Mucosa of rectum (tissue), 2 donors: ENCODE measurements at regions not wholly inside any gene's neighbourhood (a gene's known extent, or its start where the extent isn't known, plus 50 kb on each side); places are given as distances from the start of the nearest gene placed in this dataset.
"Not testable (repeated sequence)": the region's sequence is repeated elsewhere in the genome, so short reads cannot be mapped to it uniquely, and the experiment has no call there.

ENCODE experiments used
- H3K27ac ChIP-seq, 2 donors: one replicate each; pipeline ENCODE4 v1.7.0; 2013; ENCODE audit warnings: inconsistent platforms in 2 of 2, low read depth in 2 of 2, low read length in 2 of 2
- H3K27me3 ChIP-seq, 2 donors: one replicate each; pipeline ENCODE4 v1.7.0; 2013; ENCODE audit warnings: low read length in 2 of 2; ENCODE audit not compliant: control insufficient read depth in 2 of 2, insufficient read depth in 2 of 2
- H3K36me3 ChIP-seq, 2 donors: one replicate each; pipeline ENCODE4 v1.7.0; 2013; ENCODE audit warnings: low read length in 2 of 2; ENCODE audit not compliant: control insufficient read depth in 2 of 2, insufficient read depth in 2 of 2
- H3K4me1 ChIP-seq, 2 donors: one replicate each; pipeline ENCODE4 v1.7.0; 2013; ENCODE audit warnings: low read length in 2 of 2, mild to moderate bottlenecking in 1 of 2; ENCODE audit not compliant: control insufficient read depth in 2 of 2, insufficient read depth in 2 of 2
- H3K4me3 ChIP-seq, 2 donors: one replicate each; pipeline ENCODE4 v1.7.0; 2013; ENCODE audit warnings: low read length in 2 of 2
- H3K9ac ChIP-seq, 2 donors: one replicate each; pipeline ENCODE4 v1.7.0; 2013; ENCODE audit warnings: low read length in 2 of 2, low read depth in 1 of 2, mild to moderate bottlenecking in 1 of 2
- H3K9me3 ChIP-seq, 2 donors: one replicate each; pipeline ENCODE4 v1.7.0; 2013; ENCODE audit warnings: low read length in 2 of 2; ENCODE audit not compliant: control insufficient read depth in 2 of 2
- donor health status: healthy.
- donor health status: Normal muscosa, but diverticular disease.

DNA sequence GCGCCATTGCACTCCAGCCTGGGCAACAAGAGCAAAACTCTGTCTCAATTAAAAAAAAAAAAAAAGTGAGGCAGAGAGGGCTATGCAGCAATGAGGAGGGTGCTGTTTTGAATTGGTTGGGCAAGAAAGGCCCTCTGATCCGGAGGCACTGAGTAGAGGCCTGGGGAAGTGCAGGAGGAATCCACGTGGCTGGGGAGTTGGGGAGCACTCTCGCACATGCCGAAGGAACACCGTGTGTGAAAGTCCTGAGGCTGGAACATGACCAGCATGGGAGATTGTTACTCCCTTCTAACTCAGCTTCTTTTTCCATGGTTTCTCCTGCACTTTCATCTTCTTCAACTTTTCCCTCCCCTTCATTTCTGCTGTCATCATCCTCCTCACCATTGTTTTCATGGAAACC, 347.9 kb upstream of the HS6ST1 start:
- Histone ChIP-seq H3K4me1 (no peaks in the 10 kb centered on the region), H3K27ac (no peak overlapping the region), H3K9ac (no peak overlapping the region), H3K27me3 (no peaks in the 10 kb centered on the region), H3K36me3 (no peaks in the 10 kb centered on the region), H3K9me3 (no peaks in the 10 kb centered on the region), H3K4me3 (no peak overlapping the region)

DNA sequence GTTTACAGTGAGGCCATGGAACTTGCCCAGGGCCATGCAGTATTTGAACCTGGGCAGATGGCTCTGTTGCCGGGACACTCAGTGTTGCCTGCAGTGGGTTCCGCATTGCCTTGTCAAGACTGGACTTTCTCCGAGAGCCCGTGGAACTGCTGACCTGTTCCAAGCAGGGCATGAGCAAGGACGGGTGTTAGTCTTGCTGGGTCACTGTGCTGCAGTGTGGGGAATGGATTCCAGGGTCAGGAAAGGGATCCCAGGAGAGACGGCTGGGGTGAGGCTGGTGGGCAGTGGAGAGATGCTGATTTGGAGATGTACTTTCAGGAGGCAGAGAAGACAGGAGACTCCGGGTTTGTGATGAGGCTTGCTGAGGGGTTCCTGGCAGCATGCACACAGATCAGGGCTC, 348.7 kb upstream of the HS6ST1 start:
- Histone ChIP-seq H3K27me3 (no peaks in the 10 kb centered on the region), H3K9ac (no peak overlapping the region), H3K4me3 (no peak overlapping the region), H3K27ac (no peak overlapping the region), H3K4me1 (no peaks in the 10 kb centered on the region), H3K36me3 (no peaks in the 10 kb centered on the region), H3K9me3 (no peaks in the 10 kb centered on the region)

DNA sequence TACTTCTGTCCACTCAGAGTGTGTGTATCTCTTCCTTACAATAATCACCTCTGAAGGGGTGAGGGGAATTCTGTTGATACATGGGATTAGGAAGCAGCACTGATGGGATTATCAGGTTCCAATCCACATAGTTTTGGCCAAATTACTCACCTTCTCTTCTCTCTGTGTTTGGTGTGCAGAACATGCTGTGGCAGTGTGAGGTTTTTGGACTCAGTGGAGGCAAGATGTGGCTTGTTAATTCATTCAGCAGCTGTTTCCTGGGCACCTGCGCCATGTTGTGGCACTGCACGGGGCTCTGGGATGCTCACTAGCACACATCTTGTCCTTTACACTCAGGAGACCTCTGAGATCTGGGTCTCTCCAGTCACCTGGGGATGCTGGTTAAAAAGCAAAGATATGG, 350.3 kb upstream of the HS6ST1 start:
- no peaks in the 10 kb centered on the region for H3K36me3 ChIP-seq
- H3K27me3 ChIP-seq: no peaks in the 10 kb centered on the region
- no peak overlapping the region for H3K4me3 ChIP-seq
- H3K9ac ChIP-seq: no peak overlapping the region
- no peaks in the 10 kb centered on the region for H3K4me1 ChIP-seq
- no peak overlapping the region for H3K27ac ChIP-seq
- H3K9me3 ChIP-seq: no peaks in the 10 kb centered on the region

DNA sequence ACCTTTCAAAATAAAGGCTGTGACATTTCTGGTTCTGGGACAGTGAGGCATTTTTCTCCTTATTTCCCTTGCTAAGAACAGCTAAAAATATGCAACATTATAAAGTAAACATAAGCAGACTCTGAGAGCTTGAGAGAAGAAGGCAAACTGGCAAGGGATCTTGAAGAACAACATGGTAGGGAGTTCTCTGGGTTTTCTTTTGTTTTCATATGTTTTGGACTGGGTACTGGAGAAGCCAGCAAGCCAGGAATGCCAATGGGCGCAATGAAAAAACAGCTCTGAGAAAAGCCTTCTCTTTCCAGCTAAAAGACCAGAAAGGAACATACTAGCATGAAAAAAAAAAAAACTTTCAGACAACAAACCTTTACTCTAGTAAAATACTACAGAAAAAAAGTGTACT, 351.4 kb upstream of the HS6ST1 start:
- no peaks in the 10 kb centered on the region for H3K36me3 ChIP-seq
- H3K4me1 ChIP-seq: no peaks in the 10 kb centered on the region
- no peak overlapping the region for H3K27ac ChIP-seq
- no peaks in the 10 kb centered on the region for H3K27me3 ChIP-seq
- H3K9me3 ChIP-seq: no peaks in the 10 kb centered on the region
- H3K4me3 ChIP-seq: no peak overlapping the region
- no peak overlapping the region for H3K9ac ChIP-seq

DNA sequence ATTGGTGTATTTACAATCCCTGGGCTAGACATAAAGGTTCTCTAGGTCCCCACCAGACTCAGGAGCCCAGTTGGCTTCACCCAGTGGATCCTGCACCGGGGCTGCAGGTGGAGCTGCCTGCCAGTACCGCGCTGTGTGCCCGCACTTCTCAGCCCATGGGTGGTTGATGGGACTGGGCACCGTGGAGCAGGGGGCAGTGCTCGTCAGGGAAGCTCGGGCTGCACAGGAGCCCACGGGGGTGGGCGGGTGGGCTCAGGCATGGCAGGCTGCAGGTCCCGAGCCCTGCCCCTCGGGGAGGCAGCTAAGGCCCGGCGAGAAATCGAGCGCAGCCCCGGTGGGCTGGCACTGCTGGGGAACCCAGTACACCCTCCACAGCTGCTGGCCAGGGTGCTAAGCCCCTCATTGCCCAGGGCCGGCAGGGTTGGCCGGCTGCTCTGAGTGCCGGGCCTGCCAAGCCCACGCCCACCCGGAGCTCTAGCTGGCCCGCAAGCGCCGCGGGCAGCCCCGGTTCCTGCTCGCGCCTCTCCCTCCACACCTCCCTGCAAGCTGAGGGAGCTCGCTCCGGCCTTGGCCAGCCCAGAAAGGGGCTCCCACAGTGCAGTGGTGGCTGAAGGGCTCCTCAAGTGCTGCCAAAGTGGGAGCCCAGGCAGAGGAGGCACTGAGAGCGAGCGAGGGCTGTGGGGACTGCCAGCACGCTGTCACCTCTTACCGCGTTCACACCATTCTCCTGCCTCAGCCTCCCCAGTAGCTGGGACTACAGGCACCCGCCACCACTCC, 353.5 kb upstream of the HS6ST1 start:
- H3K27ac ChIP-seq, H3K4me1 ChIP-seq, H3K36me3 ChIP-seq, H3K4me3 ChIP-seq, H3K27me3 ChIP-seq, H3K9ac ChIP-seq, H3K9me3 ChIP-seq: not testable (repeated sequence)

DNA sequence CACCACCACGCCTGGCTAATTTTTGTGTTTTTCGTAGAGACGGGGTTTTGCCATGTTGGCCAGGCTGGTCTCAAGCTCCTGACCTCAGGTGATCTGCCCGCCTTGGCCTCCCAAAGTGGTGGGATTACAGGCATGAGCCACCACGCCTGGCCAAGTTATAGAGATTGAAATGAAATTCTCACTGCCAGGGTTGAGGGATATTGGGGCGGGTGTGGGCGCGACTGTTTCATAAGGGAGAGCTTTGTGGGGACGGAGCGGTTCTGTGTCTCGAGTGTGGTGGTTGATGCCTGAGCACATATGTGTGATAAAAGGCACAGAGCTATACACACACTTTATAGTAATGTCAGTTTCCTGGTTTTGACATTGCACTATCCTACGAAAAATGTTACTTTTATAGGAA, 361.0 kb upstream of the HS6ST1 start:
- H3K4me1 ChIP-seq, H3K36me3 ChIP-seq, H3K4me3 ChIP-seq, H3K9ac ChIP-seq, H3K9me3 ChIP-seq, H3K27me3 ChIP-seq, H3K27ac ChIP-seq: not testable (repeated sequence)

DNA sequence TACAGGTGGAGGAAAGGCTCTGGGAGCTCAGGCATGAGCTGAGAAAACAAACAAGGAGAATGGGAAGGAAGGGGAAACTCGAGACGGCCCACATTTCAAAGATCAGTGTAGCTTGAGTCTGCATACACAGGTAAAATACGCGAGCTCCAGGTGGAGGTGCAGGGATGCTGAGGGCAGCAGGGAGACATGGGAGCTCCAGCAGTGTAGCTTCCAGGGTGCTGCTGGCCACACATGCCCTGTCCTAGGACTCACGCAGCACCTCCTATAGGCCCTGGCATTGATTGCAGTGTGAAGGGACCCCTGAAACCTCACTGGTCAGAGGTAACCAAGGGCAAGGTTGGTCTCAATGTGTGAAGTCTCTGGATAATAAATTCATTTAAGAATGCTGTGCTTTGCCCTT, 362.8 kb upstream of the HS6ST1 start:
- Histone ChIP-seq H3K27me3 (no peaks in the 10 kb centered on the region), H3K27ac (no peak overlapping the region), H3K9me3 (no peaks in the 10 kb centered on the region), H3K36me3 (no peaks in the 10 kb centered on the region), H3K4me3 (no peak overlapping the region), H3K4me1 (no peaks in the 10 kb centered on the region), H3K9ac (no peak overlapping the region)

DNA sequence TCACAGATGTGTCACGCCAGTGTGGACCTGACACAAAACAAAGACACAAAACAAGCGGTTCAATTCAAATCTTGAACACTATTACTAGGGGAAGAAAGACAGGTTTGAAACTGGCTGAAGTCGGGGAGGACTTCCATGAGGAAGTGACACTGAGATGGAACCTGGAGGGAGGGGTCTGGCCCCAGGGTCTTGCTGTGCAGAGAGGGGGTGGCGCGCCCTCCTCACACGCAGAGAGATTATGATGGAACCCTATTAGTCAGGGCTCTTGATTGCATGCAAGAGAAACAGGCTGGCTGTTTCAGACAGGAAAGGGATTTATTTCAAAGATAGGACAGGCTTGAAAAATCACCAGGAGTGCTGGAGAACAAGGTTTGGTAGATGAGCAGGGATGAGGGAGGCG, 363.6 kb upstream of the HS6ST1 start:
- Histone ChIP-seq H3K4me1 (no peaks in the 10 kb centered on the region), H3K4me3 (no peak overlapping the region), H3K27ac (no peak overlapping the region)

DNA sequence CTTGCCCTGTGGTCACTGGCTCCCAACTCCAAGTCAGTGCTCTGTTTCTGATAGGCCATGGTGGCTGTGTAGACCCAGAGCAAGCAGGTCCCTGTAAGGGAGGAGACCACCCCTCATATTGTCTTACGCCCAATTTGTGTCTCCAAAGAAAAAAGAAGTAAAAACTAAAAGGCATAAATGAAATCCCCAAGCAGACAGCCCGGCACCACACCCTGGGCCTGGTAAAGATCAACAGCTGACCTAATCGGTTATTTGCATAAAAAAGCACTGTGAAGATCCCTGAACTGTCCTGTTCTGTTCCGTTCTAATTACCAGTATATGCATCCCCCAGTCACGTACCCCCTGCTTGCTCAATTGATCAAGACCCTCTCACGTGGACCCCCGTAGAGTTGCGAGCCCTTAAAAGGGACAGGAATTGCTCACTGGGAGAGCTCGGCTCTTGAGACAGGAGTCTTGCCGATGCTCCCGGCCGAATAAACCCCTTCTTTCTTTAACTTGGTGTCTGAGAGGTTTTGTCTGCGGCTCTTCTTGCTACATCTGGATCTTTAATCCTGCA, 364.1 kb upstream of the HS6ST1 start:
- no peak overlapping the region for H3K27ac ChIP-seq
- H3K4me3 ChIP-seq: no peak overlapping the region
- no peaks in the 10 kb centered on the region for H3K4me1 ChIP-seq
- H3K9ac ChIP-seq: no peak overlapping the region
- H3K27me3 ChIP-seq: no peaks in the 10 kb centered on the region
- no peaks in the 10 kb centered on the region for H3K36me3 ChIP-seq
- no peaks in the 10 kb centered on the region for H3K9me3 ChIP-seq

More for the DNA sequence above, 363.6 kb upstream of the HS6ST1 start:
- H3K27me3 ChIP-seq: no peaks in the 10 kb centered on the region
- H3K9me3 ChIP-seq: no peaks in the 10 kb centered on the region
- H3K9ac ChIP-seq: no peak overlapping the region
- H3K36me3 ChIP-seq: no peaks in the 10 kb centered on the region

DNA sequence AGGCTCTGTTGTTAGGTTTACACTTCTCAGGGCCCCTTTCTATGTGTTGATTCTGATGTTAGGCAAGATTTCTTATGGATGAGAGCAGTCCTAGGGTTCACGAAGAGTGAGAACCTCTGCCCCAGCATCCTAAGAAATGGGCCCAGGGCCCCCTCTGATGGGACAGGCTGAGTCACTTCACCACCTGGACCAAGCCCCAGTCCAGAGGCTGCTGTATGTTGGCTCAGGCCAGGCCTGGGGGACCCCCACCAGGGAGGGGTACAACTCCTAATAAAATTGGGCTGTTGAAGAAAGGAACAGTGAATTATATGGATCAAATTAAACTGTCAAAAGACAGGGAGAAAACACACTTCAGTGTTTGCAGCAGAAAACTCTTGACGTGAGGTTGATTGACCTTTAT, 365.9 kb upstream of the HS6ST1 start:
- H3K27ac ChIP-seq: no peak overlapping the region
- no peak overlapping the region for H3K9ac ChIP-seq
- H3K36me3 ChIP-seq: no peaks in the 10 kb centered on the region
- no peaks in the 10 kb centered on the region for H3K4me1 ChIP-seq
- H3K4me3 ChIP-seq: no peak overlapping the region
- no peaks in the 10 kb centered on the region for H3K27me3 ChIP-seq
- H3K9me3 ChIP-seq: no peaks in the 10 kb centered on the region
